GM12873 (cell line): ENCODE measurements at regions not wholly inside any gene's neighbourhood (a gene's known extent, or its start where the extent isn't known, plus 50 kb on each side); places are given as distances from the start of the nearest gene placed in this dataset.

ENCODE experiments used
- CTCF ChIP-seq: IDR thresholded peaks from 2 replicates; pipeline ENCODE4 v1.5.1; 2012; ENCODE audit warnings: low read depth, mild to moderate bottlenecking, moderate library complexity, low read length, control low read depth; ENCODE audit not compliant: insufficient read depth; ENCODE audit errors: missing control alignments

- no peak for TF ChIP-seq CTCF
Measured at GRCh38 chr3:67201026-67201425, 202.9 kb downstream of the KBTBD8 start.

DNA sequence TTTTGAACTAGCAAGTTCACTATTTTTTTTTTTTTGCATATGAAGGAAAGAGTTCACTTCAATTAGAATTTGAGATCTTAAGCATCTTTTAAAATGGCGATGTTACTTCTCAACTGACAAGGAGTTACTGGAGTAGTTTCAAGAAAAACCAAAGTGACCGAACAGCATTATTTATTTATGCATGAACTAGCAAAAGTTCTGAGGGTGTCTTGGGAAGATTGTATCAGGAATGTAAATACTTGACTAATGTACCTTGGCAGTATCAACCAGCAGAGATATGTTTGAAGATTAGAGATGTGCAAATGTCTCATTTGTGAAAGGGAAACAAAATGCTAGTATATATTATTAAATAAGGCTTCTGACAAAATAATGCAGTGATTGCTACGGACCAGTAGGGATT lies 203.9 kb downstream of the KBTBD8 start:
- TF ChIP-seq CTCF, result no peak

- TF ChIP-seq CTCF, result no peak
Measured at GRCh38 chr3:67204951-67205350, 206.8 kb downstream of the KBTBD8 start.

DNA sequence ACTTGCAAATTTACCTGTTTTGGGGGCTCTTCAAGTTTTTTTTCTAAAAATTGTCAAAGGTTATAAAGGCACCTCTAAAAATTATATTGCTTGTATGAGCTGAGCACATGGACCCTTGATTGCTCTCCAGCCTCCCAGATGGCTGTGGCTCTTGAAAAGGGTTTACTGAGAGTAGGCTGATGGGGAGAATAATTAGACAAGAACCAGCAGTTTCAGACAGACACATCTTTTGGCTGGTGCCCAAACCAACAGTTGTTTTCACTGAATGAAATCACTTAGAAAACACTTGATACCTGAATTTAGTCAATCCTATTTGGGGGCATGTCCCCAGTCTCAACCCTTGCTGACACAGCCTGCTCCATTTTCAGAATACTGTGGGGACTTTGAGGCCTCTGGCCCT lies 217.6 kb downstream of the KBTBD8 start:
- TF ChIP-seq CTCF, result no peak

- TF ChIP-seq CTCF, result no peak
Measured at GRCh38 chr3:67227030-67227429, 228.9 kb downstream of the KBTBD8 start.

DNA sequence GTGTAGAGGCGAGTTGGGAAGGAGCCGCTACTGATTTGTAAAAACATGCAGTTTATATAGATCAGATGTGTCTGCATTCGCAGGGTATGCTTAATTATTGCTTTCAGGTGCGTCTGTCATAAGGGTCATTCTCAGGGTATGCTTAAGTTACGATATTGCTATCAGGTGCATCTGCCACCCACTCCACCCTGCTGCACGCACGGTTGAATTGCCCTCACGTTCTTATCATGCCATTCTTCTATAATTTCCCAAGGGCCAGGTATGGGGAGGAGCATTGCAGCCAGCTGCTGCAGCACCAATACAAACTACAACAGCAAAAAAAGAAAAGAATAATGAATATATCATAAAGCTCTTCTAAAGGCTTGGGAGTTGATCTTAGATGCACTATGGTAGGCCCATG lies 230.0 kb downstream of the KBTBD8 start:
- no peak for TF ChIP-seq CTCF

DNA sequence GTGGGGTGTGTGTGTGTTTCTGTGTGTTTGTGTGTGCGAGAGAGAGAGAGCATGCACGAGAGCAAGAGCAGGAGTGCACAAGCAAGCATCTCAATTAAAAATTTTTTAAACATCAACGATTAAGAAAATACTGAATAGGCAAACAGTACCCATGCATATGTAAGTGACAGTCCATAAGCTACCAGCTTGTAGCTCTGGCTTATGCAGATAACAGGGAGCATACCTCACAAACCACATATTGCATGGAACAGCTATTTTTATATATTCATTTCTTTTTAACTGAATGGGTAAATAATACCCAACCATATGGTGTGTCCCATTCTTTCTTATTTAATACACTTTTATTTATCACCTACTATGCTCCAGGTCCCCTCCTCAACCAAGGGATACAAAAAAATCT lies 234.5 kb downstream of the KBTBD8 start:
- TF ChIP-seq CTCF, result no peak

DNA sequence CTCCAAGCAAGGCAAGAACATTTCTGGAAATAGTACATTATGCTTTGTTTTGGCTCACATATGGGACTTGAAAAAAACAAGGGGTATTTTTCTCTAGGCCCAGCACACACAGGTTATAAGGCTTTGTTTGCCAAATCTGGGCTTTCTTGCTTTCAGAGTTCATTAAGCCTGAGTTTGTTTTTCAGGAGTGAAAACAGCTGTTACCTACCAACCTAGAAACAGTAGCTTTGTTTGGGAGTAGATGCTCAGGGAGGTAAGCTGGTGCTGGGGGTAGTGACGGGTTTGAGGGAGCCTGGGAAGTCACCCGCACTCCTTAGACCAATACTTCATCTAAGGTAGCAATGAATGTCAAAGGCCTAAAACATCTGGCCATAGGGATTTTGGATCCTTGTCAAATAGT lies 241.2 kb downstream of the KBTBD8 start:
- TF ChIP-seq CTCF, result no peak
